ENCODE measurements at regions not wholly inside any gene's neighbourhood (a gene's known extent, or its start where the extent isn't known, plus 50 kb on each side); places are given as distances from the start of the nearest gene placed in this dataset.

DNA sequence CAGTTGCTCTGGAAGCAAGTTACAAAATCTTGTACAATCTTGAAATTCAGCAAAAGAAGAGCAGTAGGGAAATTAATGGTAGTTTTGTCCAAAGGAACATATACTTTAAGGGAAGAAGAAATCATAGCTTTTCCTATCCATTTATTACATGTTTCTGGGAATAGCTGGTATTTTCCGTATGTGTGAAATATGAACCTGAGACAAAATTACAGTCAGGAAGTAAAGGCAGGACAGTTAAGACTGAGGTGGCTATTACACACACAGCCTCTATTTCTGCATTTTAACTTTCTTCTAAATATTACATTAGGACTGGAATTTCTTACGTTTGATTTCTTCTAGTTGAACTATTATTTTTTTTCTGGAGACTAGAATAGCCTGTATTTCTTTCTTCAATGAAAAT lies 1197.3 kb downstream of the SORCS3 start:
- ChIA-PET CTCF (ENCODE audit: partially characterized antibody) (interaction anchor here (0.6 kb wide), 1 partner anchor 456 kb away, joined by 3 read pairs; no protein-coding TSS in a partner anchor), POLR2A (ENCODE audit: partially characterized antibody) (no interaction called here)
- H3K4me3 ChIP-seq (ENCODE audit: extremely low read depth in 1 of 4, insufficient read depth in 2 of 4, low read depth in 3 of 4, low read length in 4 of 4): no peak overlapping the region
- H3K18ac ChIP-seq (ENCODE audit: extremely low read depth, low read length): no peak overlapping the region
- no peak overlapping the region for H4K5ac ChIP-seq (ENCODE audit: insufficient read length, low read depth, low read length)
- no peak overlapping the region for H2BK120ac ChIP-seq (replicated peaks; ENCODE audit: low read depth, low read length)
- H2BK15ac ChIP-seq (ENCODE audit: low read length): no peak overlapping the region
- H2BK20ac ChIP-seq (ENCODE audit: low read length): no peak overlapping the region
- no peak overlapping the region for H3K56ac ChIP-seq (replicated peaks; ENCODE audit: insufficient read length, low read depth, low read length)
- H3K4ac ChIP-seq (replicated peaks; ENCODE audit: insufficient read length, low read depth, low read length): no peak overlapping the region
- no peaks in the 10 kb centered on the region for H3K36me3 ChIP-seq (ENCODE audit: control insufficient read depth in 2 of 4, insufficient read depth in 4 of 4, low read length in 3 of 4)
- H3K14ac ChIP-seq (ENCODE audit: insufficient read length): no peak overlapping the region
- no peak for FAIRE-seq
- no peak overlapping the region for H4K8ac ChIP-seq (ENCODE audit: extremely low read depth, insufficient read depth, low read length)
- H3K23me2 ChIP-seq (ENCODE audit: low read depth, low read length): no peaks in the 10 kb centered on the region
- H3K9me3 ChIP-seq (ENCODE audit: insufficient read depth in 2 of 2, low read depth in 1 of 2, low read length in 1 of 2): no peaks in the 10 kb centered on the region
- DNase-seq (ENCODE audit: low read depth in 1 of 2, low spot score in 2 of 2): no peak
- peaks cover 0 to 2% (median under 1%) of the 10 kb centered on the region in 4 experiments; a peak in 1 of 7 replicates for H3K4me1 ChIP-seq (replicated peaks in 1 of 4; ENCODE audit: control insufficient read depth in 3 of 4, insufficient read depth in 4 of 4, low read length in 3 of 4)
- 93% methylated on average over 2 of the region's 2 CpGs; no CpG with 5 or more reads in 1 of the 2 experiments for WGBS, 2 experiments (ENCODE audit: extremely low coverage in 1 of 2, insufficient coverage in 1 of 2, insufficient read length in 1 of 2, insufficient replicate concordance in 2 of 2, low coverage in 1 of 2, low lambda C conversion rate in 2 of 2, missing lambda C conversion rate in 1 of 2)
- no peak overlapping the region for H3K9ac ChIP-seq (replicated peaks in 1 of 4; ENCODE audit: extremely low read depth in 1 of 4, low read depth in 3 of 4, low read length in 3 of 4)
- no peaks in the 10 kb centered on the region for H3K27me3 ChIP-seq (replicated peaks in 1 of 4; ENCODE audit: control insufficient read depth in 3 of 4, extremely low read depth in 1 of 4, insufficient read depth in 3 of 4, low read length in 3 of 4)
- no peaks in the 10 kb centered on the region for H3K79me1 ChIP-seq (ENCODE audit: low read depth, low read length)
- no peak overlapping the region for H2AFZ ChIP-seq (ENCODE audit: low read length)
- no peaks in the 10 kb centered on the region for H3K79me2 ChIP-seq (ENCODE audit: control insufficient read depth in 1 of 2, insufficient read depth in 2 of 2, low read length in 2 of 2)
- no peak overlapping the region for H3K23ac ChIP-seq (ENCODE audit: insufficient read length)
- H4K91ac ChIP-seq (replicated peaks; ENCODE audit: insufficient read length, low read length): no peak overlapping the region
- no peaks in the 10 kb centered on the region for H4K20me1 ChIP-seq (replicated peaks in 1 of 2; ENCODE audit: control insufficient read depth in 1 of 2, insufficient read depth in 2 of 2, low read length in 2 of 2)
- no peak overlapping the region for H2BK12ac ChIP-seq (ENCODE audit: low read depth, low read length)
- H3K4me2 ChIP-seq (ENCODE audit: insufficient read depth in 1 of 2, low read depth in 2 of 2, low read length in 2 of 2): no peak overlapping the region
- no peak overlapping the region for H2BK5ac ChIP-seq (ENCODE audit: low read depth, low read length)
- no peak overlapping the region for H2AK5ac ChIP-seq (ENCODE audit: low read depth, low read length)
- H3K27ac ChIP-seq (ENCODE audit: low read depth, low read length): no peak overlapping the region
- no peak for TF ChIP-seq FOSL1 (IDR thresholded peaks at IDR 0.05; ENCODE audit: insufficient read depth, low read depth, low read length)
- no peak for TF ChIP-seq KDM5A (IDR thresholded peaks at IDR 0.05; ENCODE audit: low read length)
- no peak for TF ChIP-seq E2F6 (IDR thresholded peaks at IDR 0.05)
- TF ChIP-seq, protein P1, sequence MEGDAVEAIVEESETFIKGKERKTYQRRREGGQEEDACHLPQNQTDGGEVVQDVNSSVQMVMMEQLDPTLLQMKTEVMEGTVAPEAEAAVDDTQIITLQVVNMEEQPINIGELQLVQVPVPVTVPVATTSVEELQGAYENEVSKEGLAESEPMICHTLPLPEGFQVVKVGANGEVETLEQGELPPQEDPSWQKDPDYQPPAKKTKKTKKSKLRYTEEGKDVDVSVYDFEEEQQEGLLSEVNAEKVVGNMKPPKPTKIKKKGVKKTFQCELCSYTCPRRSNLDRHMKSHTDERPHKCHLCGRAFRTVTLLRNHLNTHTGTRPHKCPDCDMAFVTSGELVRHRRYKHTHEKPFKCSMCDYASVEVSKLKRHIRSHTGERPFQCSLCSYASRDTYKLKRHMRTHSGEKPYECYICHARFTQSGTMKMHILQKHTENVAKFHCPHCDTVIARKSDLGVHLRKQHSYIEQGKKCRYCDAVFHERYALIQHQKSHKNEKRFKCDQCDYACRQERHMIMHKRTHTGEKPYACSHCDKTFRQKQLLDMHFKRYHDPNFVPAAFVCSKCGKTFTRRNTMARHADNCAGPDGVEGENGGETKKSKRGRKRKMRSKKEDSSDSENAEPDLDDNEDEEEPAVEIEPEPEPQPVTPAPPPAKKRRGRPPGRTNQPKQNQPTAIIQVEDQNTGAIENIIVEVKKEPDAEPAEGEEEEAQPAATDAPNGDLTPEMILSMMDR (IDR thresholded peaks at IDR 0.05; ENCODE audit: control extremely low read depth in 1 of 3, insufficient read depth in 1 of 3, low read depth in 1 of 3, low read length in 3 of 3): no peak
- TF ChIP-seq TEAD4 (IDR thresholded peaks at IDR 0.05; ENCODE audit: low read depth, low read length): no peak
- no peak for TF ChIP-seq TCF12 (IDR thresholded peaks at IDR 0.05; ENCODE audit: low read depth, low read length)
- no peak for TF ChIP-seq HDAC2 (IDR thresholded peaks at IDR 0.05; ENCODE audit: borderline replicate concordance in 1 of 2, low read depth in 2 of 2, low read length in 2 of 2)
- no peak for TF ChIP-seq CHD1 (IDR thresholded peaks at IDR 0.05; ENCODE audit: low read depth, low read length)
- no peak for TF ChIP-seq MAFK (IDR thresholded peaks at IDR 0.05; ENCODE audit: low read depth, low read length)
- TF ChIP-seq SIN3A (conservative IDR thresholded peaks at IDR 0.05 in 1 of 2, IDR thresholded peaks at IDR 0.05 in 1 of 2; ENCODE audit: low read depth in 1 of 2, low read length in 2 of 2): no peak
- no peak for TF ChIP-seq SP2 (IDR thresholded peaks at IDR 0.05; ENCODE audit: low read length)
